HepG2 (cell line): ENCODE measurements at regions not wholly inside any gene's neighbourhood (a gene's known extent, or its start where the extent isn't known, plus 50 kb on each side); places are given as distances from the start of the nearest gene placed in this dataset.

Source experiments
- ATAC-seq: fragments of 200-7000 bp; cut with Tn5 transposase; 3 replicates; pipeline ENCODE4 v1.9.1; 2020; ENCODE audit warnings: mild to moderate bottlenecking, moderate library complexity
- BruUV-seq: library from RNA; stranded (reverse); fragments of 400-500 nt; replicated peaks from 2 replicates; lab custom pipeline; 2021; lab: Mats Ljungman, UMichigan
- CTCF ChIA-PET: fragments of 300-600 bp; formaldehyde crosslinking; extraction: SDS; loops from one replicate; lab custom pipeline; 2021; ENCODE audit warnings: low total read pairs, inconsistent platforms, low intra/inter-chr PET ratio; lab: Yijun Ruan, JAX
- POLR2A ChIA-PET: fragments of 350-600 bp; sonication (Branson Sonifier 250); formaldehyde crosslinking; loops from one replicate; lab custom pipeline; 2020; ENCODE audit warnings: antibody characterized with exemption, inconsistent platforms; lab: Yijun Ruan, JAX
- DNase-seq: peaks from one replicate; pipeline ENCODE4 v3.0.0-alpha.2; 2015; ENCODE audit warnings: low spot score
- FAIRE-seq: peaks from 3 replicates; lab custom pipeline; 2011; peaks lifted over from hg19 to GRCh38; lab: Jason Lieb, UNC
- H2AFZ ChIP-seq: one replicate; pipeline ENCODE4 v1.6.1; 2011; ENCODE audit warnings: low read length, inconsistent platforms
- H3K27ac ChIP-seq: fragments of 300-600 bp; 3 replicates; pipeline ENCODE4 v1.8.0; 2011; ENCODE audit warnings: mixed run types, mild to moderate bottlenecking, mixed read lengths, low read length, inconsistent platforms; ENCODE audit not compliant: insufficient read depth; ENCODE audit errors: extremely low read length
- H3K27me3 ChIP-seq, 2 experiments: fragments of 200-600 bp in 1 of 2; 2 replicates in 1 of 2; 3 replicates in 1 of 2; pipeline versions ENCODE4 v1.6.0 to v1.8.0; 2011; ENCODE audit warnings: low read length in 2 of 2, mild to moderate bottlenecking in 2 of 2, moderate library complexity in 2 of 2, inconsistent platforms in 1 of 2; ENCODE audit not compliant: insufficient read depth in 2 of 2, control insufficient read depth in 1 of 2
- H3K36me3 ChIP-seq, 2 experiments: fragments of 200-600 bp in 1 of 2; replicated peaks in 1 of 2; 2 replicates in 1 of 2; 3 replicates in 1 of 2; pipeline versions ENCODE4 v1.5.1 to v1.8.0; 2011; ENCODE audit warnings: low read length in 2 of 2, inconsistent platforms in 1 of 2; ENCODE audit not compliant: insufficient read depth in 2 of 2, control insufficient read depth in 1 of 2
- H3K4me1 ChIP-seq: 2 replicates; pipeline ENCODE4 v1.5.1; 2012; ENCODE audit warnings: low read length, inconsistent platforms; ENCODE audit not compliant: insufficient read depth
- H3K4me2 ChIP-seq: 2 replicates; pipeline ENCODE4 v1.6.0; 2011; ENCODE audit warnings: low read depth, low read length, inconsistent platforms
- H3K4me3 ChIP-seq, 3 experiments: fragments of 200-600 bp in 1 of 3; sonication (generic), shearing (Covaris generic) in 1 of 3; replicated peaks in 1 of 3; 2 replicates each; pipeline ENCODE4 v1.5.1; 2011 to 2016; ENCODE audit warnings: low read length in 3 of 3, inconsistent platforms in 2 of 3, low read depth in 2 of 3, mild to moderate bottlenecking in 2 of 3, control low read depth in 1 of 3, mixed read lengths in 1 of 3; ENCODE audit not compliant: insufficient read depth in 1 of 3
- H3K79me2 ChIP-seq: one replicate; pipeline ENCODE4 v1.6.1; 2011; ENCODE audit warnings: low read length, inconsistent platforms; ENCODE audit not compliant: insufficient read depth
- H3K9ac ChIP-seq: 2 replicates; pipeline ENCODE4 v1.6.0; 2011; ENCODE audit warnings: mild to moderate bottlenecking, low read depth, low read length, inconsistent platforms; ENCODE audit not compliant: insufficient read depth
- H3K9me3 ChIP-seq: 2 replicates; pipeline ENCODE4 v1.5.1; 2012; ENCODE audit warnings: mild to moderate bottlenecking, low read length
- H4K20me1 ChIP-seq: 2 replicates; pipeline ENCODE4 v1.6.0; 2011; ENCODE audit warnings: inconsistent platforms, mild to moderate bottlenecking, low read length, moderate library complexity; ENCODE audit not compliant: insufficient read depth
- ZFP36L1 ChIP-seq: sonication (generic); formaldehyde crosslinking; IDR thresholded peaks from 2 replicates; pipeline ENCODE4 v1.8.0; 2022; ENCODE audit warnings: mild to moderate bottlenecking, missing genetic modification reagents, moderate library complexity
- WGBS: methylation state at CpG from one replicate; pipeline ENCODE4 v1.1.6; 2017; ENCODE audit warnings: low lambda C conversion rate; 5-methylcytosine and 5-hydroxymethylcytosine counted together
- in situ Hi-C: cut with HindIII; loops from 2 replicates; pipeline ENCODE4 v1.10.0; 2017; ENCODE audit warnings: low pct_unique_long_range_greater_than_20kb; ENCODE audit not compliant: extremely low pct_ligation_motif_present
- intact Hi-C: fragments of 100-400 bp; cut with micrococcal nuclease; formaldehyde crosslinking; loops from one replicate; pipeline ENCODE4 v1.10.0; 2022; ENCODE audit not compliant: unreplicated experiment
- TF ChIP-seq, protein P1 (sequence below), 2 experiments: fragments of 450-650 bp in 1 of 2; sonication (generic) in 1 of 2; formaldehyde crosslinking in 1 of 2; IDR thresholded peaks; 2 replicates each; pipeline versions ENCODE4 v1.6.1 to v1.8.0; 2016 to 2022; ENCODE audit warnings: antibody characterized with exemption in 1 of 2, mild to moderate bottlenecking in 1 of 2, missing genetic modification reagents in 1 of 2

DNA sequence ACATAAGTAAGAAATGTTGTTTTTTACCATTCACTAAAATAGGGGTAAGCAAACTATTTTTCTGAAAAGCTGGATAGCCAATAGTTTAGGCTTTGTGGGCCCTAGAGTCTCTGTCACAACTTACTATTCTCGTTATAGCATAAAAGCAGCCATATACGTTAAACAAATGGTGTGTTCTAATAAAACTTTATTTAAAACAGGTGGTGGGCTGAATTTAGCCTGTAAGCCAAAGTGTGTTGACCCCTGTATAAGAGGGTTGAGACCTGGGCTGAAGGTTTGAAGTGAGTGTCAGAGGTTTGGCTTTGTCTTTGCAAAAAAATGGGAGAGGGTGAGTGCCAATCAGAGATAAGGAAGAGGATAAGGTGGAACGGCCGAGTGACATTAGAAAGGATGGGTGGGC is 197.2 kb downstream of the RNF144B start:
- POLR2A ChIA-PET, result no interaction called here
- intact Hi-C loops, result no loop called here
- no peaks in the 10 kb centered on the region for H3K27me3 ChIP-seq
- H3K79me2 ChIP-seq, result no peaks in the 10 kb centered on the region
- WGBS, result 26% methylated on average over 4 of the region's 4 CpGs
- H3K4me2 ChIP-seq, result no peak overlapping the region
- DNase-seq, result no peak
- peaks cover 12% of the 10 kb centered on the region for H3K4me1 ChIP-seq
- in situ Hi-C loops, result loop anchor here (25.0 kb wide), 1 partner anchor 1278 kb away; no protein-coding TSS in a partner anchor
- no peak overlapping the region for H3K9ac ChIP-seq
- TF ChIP-seq, protein P1, sequence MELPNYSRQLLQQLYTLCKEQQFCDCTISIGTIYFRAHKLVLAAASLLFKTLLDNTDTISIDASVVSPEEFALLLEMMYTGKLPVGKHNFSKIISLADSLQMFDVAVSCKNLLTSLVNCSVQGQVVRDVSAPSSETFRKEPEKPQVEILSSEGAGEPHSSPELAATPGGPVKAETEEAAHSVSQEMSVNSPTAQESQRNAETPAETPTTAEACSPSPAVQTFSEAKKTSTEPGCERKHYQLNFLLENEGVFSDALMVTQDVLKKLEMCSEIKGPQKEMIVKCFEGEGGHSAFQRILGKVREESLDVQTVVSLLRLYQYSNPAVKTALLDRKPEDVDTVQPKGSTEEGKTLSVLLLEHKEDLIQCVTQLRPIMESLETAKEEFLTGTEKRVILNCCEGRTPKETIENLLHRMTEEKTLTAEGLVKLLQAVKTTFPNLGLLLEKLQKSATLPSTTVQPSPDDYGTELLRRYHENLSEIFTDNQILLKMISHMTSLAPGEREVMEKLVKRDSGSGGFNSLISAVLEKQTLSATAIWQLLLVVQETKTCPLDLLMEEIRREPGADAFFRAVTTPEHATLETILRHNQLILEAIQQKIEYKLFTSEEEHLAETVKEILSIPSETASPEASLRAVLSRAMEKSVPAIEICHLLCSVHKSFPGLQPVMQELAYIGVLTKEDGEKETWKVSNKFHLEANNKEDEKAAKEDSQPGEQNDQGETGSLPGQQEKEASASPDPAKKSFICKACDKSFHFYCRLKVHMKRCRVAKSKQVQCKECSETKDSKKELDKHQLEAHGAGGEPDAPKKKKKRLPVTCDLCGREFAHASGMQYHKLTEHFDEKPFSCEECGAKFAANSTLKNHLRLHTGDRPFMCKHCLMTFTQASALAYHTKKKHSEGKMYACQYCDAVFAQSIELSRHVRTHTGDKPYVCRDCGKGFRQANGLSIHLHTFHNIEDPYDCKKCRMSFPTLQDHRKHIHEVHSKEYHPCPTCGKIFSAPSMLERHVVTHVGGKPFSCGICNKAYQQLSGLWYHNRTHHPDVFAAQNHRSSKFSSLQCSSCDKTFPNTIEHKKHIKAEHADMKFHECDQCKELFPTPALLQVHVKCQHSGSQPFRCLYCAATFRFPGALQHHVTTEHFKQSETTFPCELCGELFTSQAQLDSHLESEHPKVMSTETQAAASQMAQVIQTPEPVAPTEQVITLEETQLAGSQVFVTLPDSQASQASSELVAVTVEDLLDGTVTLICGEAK (IDR thresholded peaks at IDR 0.05), result peak; percentile 48; the same call in 1 of the 2 replicates
- TF ChIP-seq, protein P1 (CRISPR knock-in tag; IDR thresholded peaks at IDR 0.05), result peak; percentile 87
- TF ChIP-seq ZFP36L1 (CRISPR knock-in tag), result no peak
- TF ChIP-seq, all 625 proteins: peak for 1
- Histone ChIP-seq H2AFZ (no peak overlapping the region), H4K20me1 (no peaks in the 10 kb centered on the region), H3K4me3 (no peak overlapping the region), H3K9me3 (no peaks in the 10 kb centered on the region), H3K36me3 (no peaks in the 10 kb centered on the region), H3K27ac (no peak overlapping the region)
- FAIRE-seq (no peak), ATAC-seq (no peak)
- BruUV-seq, result no TSS peak
- CTCF ChIA-PET, result no interaction called here
